Activated T-cell treated with anti-CD3 and anti-CD28 coated beads, Interleukin-2, amount 50 U/mL, for 72 hours (primary cell): ENCODE measurements at regions not wholly inside any gene's neighbourhood (a gene's known extent, or its start where the extent isn't known, plus 50 kb on each side); places are given as distances from the start of the nearest gene placed in this dataset.

Experiments
- ATAC-seq, 2 donors: fragments of 150-1000 bp; cut with Tn5 transposase; replicated peaks in 1 of 2; 2 replicates each; pipeline ENCODE4 v1.10.0; 2021; ENCODE audit warnings: moderate library complexity in 2 of 2, mild to moderate bottlenecking in 1 of 2
- DNase-seq, 2 donors: peaks; one replicate each; pipeline ENCODE4 v3.0.0; 2021 to 2022; ENCODE audit warnings: mixed read lengths in 1 of 2
- H3K27ac Mint-ChIP-seq: one replicate; pipeline ENCODE4 v1.8.0; 2022; ENCODE audit warnings: mild to moderate bottlenecking, moderate library complexity, mixed read lengths
- H3K27me3 Mint-ChIP-seq: one replicate; pipeline ENCODE4 v1.8.0; 2022; ENCODE audit warnings: low read depth, mixed read lengths
- H3K36me3 Mint-ChIP-seq, 2 donors: one replicate each; pipeline ENCODE4 v1.8.0; 2022; ENCODE audit warnings: mixed read lengths in 2 of 2, mild to moderate bottlenecking in 1 of 2; ENCODE audit not compliant: insufficient read depth in 2 of 2
- H3K4me1 Mint-ChIP-seq: one replicate; pipeline ENCODE4 v1.8.0; 2022; ENCODE audit warnings: low read depth, mixed read lengths
- H3K4me3 Mint-ChIP-seq, 2 donors: one replicate each; pipeline ENCODE4 v1.8.0; 2022; ENCODE audit warnings: mild to moderate bottlenecking in 2 of 2, mixed read lengths in 2 of 2, moderate library complexity in 2 of 2
- H3K9me3 Mint-ChIP-seq, 2 donors: one replicate each; pipeline ENCODE4 v1.8.0; 2022; ENCODE audit warnings: mixed read lengths in 2 of 2

DNA sequence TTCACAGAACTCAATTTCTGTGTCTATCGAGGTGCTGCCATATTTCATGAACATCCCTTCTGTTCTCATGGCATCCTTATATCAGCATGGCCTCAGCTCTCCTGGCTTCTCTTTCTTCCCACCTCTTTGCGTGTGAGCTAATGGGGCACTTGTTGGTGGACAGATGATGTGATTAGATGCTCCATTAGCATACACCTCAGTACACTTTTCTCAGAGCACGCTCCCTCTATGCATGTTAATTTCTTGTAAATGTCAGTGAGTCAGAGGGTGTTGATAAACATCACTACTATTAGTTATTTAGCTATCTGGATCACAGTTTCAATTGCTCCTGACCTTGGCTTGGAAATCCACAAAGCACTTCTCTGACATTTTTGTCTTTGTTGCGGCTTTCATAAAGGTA is 159.4 kb downstream of the CD8B2 start:
- no peaks in the 10 kb centered on the region for H3K36me3 Mint-ChIP-seq
- DNase-seq = no peak
- H3K4me1 Mint-ChIP-seq = no peaks in the 10 kb centered on the region
- no peak overlapping the region for H3K4me3 Mint-ChIP-seq
- no peaks in the 10 kb centered on the region for H3K9me3 Mint-ChIP-seq
- ATAC-seq = no peak
- H3K27me3 Mint-ChIP-seq = peaks cover 6% of the 10 kb centered on the region
- no peak overlapping the region for H3K27ac Mint-ChIP-seq

DNA sequence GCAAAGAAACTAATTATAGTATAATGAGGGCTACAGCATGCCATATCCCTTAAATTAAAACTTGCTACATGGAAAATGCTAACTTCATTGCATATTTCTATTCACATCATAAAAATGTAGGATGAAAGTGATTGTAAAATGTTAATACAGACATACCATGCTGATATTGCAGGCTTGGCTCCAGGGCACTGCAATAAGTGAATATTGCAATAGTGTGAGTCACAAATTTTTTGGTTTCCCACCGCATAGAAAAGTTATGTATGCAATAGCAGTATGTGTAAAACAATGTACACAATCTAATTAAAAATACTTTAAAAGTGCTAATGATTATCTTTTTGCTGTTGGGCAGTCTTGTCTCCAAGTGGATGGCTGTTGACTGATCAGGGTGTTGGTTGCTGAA is 162.1 kb downstream of the CD8B2 start:
- Mint-ChIP-seq H3K9me3 (no peaks in the 10 kb centered on the region), H3K27me3 (peaks cover 12% of the 10 kb centered on the region), H3K27ac (no peak overlapping the region), H3K4me1 (no peaks in the 10 kb centered on the region), H3K36me3 (no peaks in the 10 kb centered on the region), H3K4me3 (no peak overlapping the region)
- DNase-seq (no peak), ATAC-seq (no peak)

- Mint-ChIP-seq H3K27ac (no peak overlapping the region), H3K4me3 (no peak overlapping the region), H3K27me3 (peaks cover 12% of the 10 kb centered on the region), H3K9me3 (peaks cover 3 to 6% of the 10 kb centered on the region in 2 donors), H3K4me1 (no peaks in the 10 kb centered on the region), H3K36me3 (no peaks in the 10 kb centered on the region)
- DNase-seq (no peak), ATAC-seq (no peak)
Measured at GRCh38 chr2:106653465-106653864, 166.3 kb downstream of the CD8B2 start.

GRCh38 chr2:106658616-106659015 is 171.5 kb downstream of the CD8B2 start:
- no peaks in the 10 kb centered on the region for H3K4me1 Mint-ChIP-seq
- peaks cover 0 to 2% of the 10 kb centered on the region in 2 donors for H3K36me3 Mint-ChIP-seq
- ATAC-seq = no peak
- H3K9me3 Mint-ChIP-seq = peaks cover 4 to 9% of the 10 kb centered on the region in 2 donors
- DNase-seq = no peak
- H3K27me3 Mint-ChIP-seq = no peaks in the 10 kb centered on the region
- no peak overlapping the region for H3K27ac Mint-ChIP-seq
- no peak overlapping the region for H3K4me3 Mint-ChIP-seq

DNA sequence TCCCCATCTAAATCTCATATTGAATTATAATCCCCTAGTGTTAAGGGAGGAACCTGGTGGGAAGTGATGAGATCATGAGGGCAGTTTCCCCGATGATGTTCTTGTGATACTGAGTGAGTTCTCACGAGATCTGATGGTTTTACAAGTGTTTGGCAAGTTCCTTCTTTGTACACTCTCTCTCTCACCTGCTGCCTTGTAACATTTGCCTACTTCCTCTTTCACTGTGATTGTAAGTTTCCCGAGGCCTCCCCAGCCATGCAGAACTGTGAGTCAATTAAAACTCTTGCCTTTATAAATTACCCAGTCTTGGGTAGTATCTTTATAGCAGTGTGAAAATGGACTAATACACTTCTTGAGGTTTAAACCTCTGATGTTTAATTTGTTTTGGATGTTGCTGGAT is 177.5 kb downstream of the CD8B2 start:
- Mint-ChIP-seq H3K36me3 (no peaks in the 10 kb centered on the region), H3K27me3 (no peaks in the 10 kb centered on the region), H3K9me3 (peaks cover 2 to 3% of the 10 kb centered on the region in 2 donors), H3K27ac (no peak overlapping the region), H3K4me1 (no peaks in the 10 kb centered on the region), H3K4me3 (no peak overlapping the region)
- no peak for ATAC-seq
- no peak for DNase-seq

DNA sequence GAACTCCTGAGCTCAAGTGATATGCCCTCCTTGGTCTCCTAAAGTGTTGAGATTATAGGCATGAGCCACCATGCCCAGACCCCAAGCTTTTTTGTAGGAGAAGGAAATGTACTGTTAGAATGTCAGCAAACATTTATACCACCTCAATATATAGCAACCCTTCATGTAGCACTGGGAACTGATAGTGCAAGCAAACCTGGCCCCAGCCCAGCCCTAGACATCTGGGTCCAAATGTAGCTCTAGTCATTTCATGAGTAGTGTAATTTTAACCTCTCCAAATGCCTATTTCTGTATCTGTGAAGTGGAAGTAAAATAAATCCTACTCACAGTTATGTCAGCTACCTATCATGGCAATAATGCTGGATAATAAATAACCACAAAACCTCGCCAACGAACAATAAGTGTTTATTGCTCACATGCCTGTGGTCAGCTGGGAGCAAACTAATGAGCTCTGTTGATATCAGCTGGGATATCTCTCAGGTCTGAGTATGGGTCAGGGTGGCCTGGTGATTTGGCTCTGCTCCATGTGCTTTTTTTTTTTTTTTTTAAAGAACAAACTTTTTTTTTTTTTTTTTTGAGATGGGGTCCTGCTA is 180.4 kb downstream of the CD8B2 start:
- DNase-seq (no peak), ATAC-seq (no peak)
- no peaks in the 10 kb centered on the region for H3K27me3 Mint-ChIP-seq
- no peaks in the 10 kb centered on the region for H3K36me3 Mint-ChIP-seq
- H3K9me3 Mint-ChIP-seq = peaks cover 2 to 3% of the 10 kb centered on the region in 2 donors
- no peak overlapping the region for H3K27ac Mint-ChIP-seq
- H3K4me3 Mint-ChIP-seq = no peak overlapping the region
- H3K4me1 Mint-ChIP-seq = no peaks in the 10 kb centered on the region

- H3K27me3 Mint-ChIP-seq = peaks cover 9% of the 10 kb centered on the region
Measured at GRCh38 chr2:106685180-106685897, 198.2 kb downstream of the CD8B2 start.

DNA sequence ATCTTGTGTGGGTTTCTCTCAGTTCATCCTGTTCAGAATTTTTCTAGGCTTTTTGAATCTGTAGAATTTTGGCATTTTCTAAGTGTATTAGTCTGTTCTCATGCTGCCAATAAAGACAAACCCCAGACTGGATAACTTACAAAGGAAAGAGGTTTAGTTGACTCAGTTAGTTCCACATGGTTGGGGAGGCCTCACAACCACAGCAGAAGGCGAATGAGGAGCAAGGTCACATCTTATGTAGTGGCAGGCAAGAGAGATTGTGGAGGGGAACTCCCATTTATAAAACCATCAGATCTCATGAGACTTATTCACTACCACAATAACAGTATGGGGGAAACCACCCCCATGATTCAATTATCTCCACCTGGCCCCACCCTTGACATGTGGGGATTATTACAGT is 199.2 kb downstream of the ST6GAL2 start:
- no peak for DNase-seq

More at GRCh38 chr2:106685180-106685897, 198.2 kb downstream of the CD8B2 start:
- Mint-ChIP-seq H3K9me3 (peaks cover 0 to 7% of the 10 kb centered on the region in 2 donors), H3K27ac (no peak overlapping the region), H3K36me3 (peaks cover 1 to 2% of the 10 kb centered on the region in 2 donors), H3K4me3 (no peak overlapping the region), H3K4me1 (no peaks in the 10 kb centered on the region)
- DNase-seq = no peak
- no peak for ATAC-seq

GRCh38 chr2:106694964-106695470 is 190.9 kb downstream of the ST6GAL2 start:
- no peaks in the 10 kb centered on the region for H3K36me3 Mint-ChIP-seq
- no peak overlapping the region for H3K27ac Mint-ChIP-seq
- DNase-seq (no peak), ATAC-seq (no peak)
- H3K27me3 Mint-ChIP-seq = no peaks in the 10 kb centered on the region
- no peak overlapping the region for H3K4me3 Mint-ChIP-seq
- H3K9me3 Mint-ChIP-seq = no peaks in the 10 kb centered on the region
- no peaks in the 10 kb centered on the region for H3K4me1 Mint-ChIP-seq

More for the DNA sequence above, 199.2 kb downstream of the ST6GAL2 start:
- peak in 1 of 2 donors; percentile 29 for ATAC-seq
- Mint-ChIP-seq H3K4me3 (no peak overlapping the region), H3K9me3 (peaks cover 0 to 7% of the 10 kb centered on the region in 2 donors), H3K27ac (no peak overlapping the region), H3K4me1 (no peaks in the 10 kb centered on the region), H3K27me3 (peaks cover 9% of the 10 kb centered on the region), H3K36me3 (peaks cover 1 to 2% of the 10 kb centered on the region in 2 donors)

DNA sequence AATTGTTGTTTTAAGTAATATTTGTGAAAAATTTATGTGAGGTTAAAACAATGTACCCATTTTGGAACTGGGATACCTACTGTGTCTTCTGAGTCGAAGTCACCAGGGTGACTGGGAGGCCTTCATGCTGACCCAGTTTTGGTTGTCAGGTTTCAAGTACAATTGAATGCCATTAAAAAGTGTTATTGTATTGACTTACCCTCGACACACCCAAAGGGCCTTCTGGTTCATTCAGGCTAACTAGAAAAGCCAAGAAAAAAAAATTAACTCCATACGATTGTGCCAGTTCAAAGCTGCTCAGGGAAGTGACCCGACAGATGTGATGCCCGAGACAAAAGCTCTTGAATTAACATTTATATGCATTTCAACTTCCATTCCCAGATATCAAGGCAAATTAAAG is 190.0 kb downstream of the ST6GAL2 start:
- Mint-ChIP-seq H3K4me3 (no peak overlapping the region), H3K36me3 (no peaks in the 10 kb centered on the region), H3K27ac (no peak overlapping the region), H3K27me3 (no peaks in the 10 kb centered on the region), H3K4me1 (no peaks in the 10 kb centered on the region), H3K9me3 (no peaks in the 10 kb centered on the region)
- no peak for ATAC-seq
- no peak for DNase-seq

- Mint-ChIP-seq H3K4me1 (no peaks in the 10 kb centered on the region), H3K4me3 (no peak overlapping the region), H3K27me3 (no peaks in the 10 kb centered on the region), H3K36me3 (no peaks in the 10 kb centered on the region), H3K27ac (no peak overlapping the region), H3K9me3 (no peaks in the 10 kb centered on the region)
- DNase-seq (no peak), ATAC-seq (no peak)
Measured at GRCh38 chr2:106700616-106701015, 185.4 kb downstream of the ST6GAL2 start.

GRCh38 chr2:106701203-106702022 is 184.6 kb downstream of the ST6GAL2 start:
- Mint-ChIP-seq H3K27me3 (no peaks in the 10 kb centered on the region), H3K9me3 (no peaks in the 10 kb centered on the region), H3K27ac (no peak overlapping the region), H3K36me3 (no peaks in the 10 kb centered on the region), H3K4me1 (no peaks in the 10 kb centered on the region), H3K4me3 (no peak overlapping the region)
- DNase-seq = no peak
- no peak for ATAC-seq

GRCh38 chr2:106703161-106703560 is 182.8 kb downstream of the ST6GAL2 start:
- no peaks in the 10 kb centered on the region for H3K4me1 Mint-ChIP-seq

More at GRCh38 chr2:106703161-106703560, 182.8 kb downstream of the ST6GAL2 start:
- H3K4me3 Mint-ChIP-seq = no peak overlapping the region
- H3K9me3 Mint-ChIP-seq = peaks cover 0 to 4% of the 10 kb centered on the region in 2 donors
- no peak overlapping the region for H3K27ac Mint-ChIP-seq
- ATAC-seq (no peak), DNase-seq (no peak)
- peaks cover 4% of the 10 kb centered on the region for H3K27me3 Mint-ChIP-seq
- H3K36me3 Mint-ChIP-seq = no peaks in the 10 kb centered on the region
